BLaER1 treated with 17β-estradiol and CSF1 and Interleukin-3, amounts not matched to agents 10 nM and 100 nM (cell line): ENCODE measurements at regions not wholly inside any gene's neighbourhood (a gene's known extent, or its start where the extent isn't known, plus 50 kb on each side); places are given as distances from the start of the nearest gene placed in this dataset.

Experiments used
- H3K27ac ChIP-seq, 11 experiments: shearing (Covaris generic); formaldehyde crosslinking; 2 replicates each; pipeline ENCODE4 v1.8.1; 2022
- H3K27me3 ChIP-seq, 11 experiments: shearing (Covaris generic); formaldehyde crosslinking; 2 replicates each; pipeline ENCODE4 v1.8.1; 2022
- H3K36me3 ChIP-seq, 11 experiments: shearing (Covaris generic); formaldehyde crosslinking; 2 replicates each; pipeline ENCODE4 v1.8.1; 2022
- H3K4me1 ChIP-seq, 10 experiments: shearing (Covaris generic); formaldehyde crosslinking; 2 replicates each; pipeline ENCODE4 v1.8.1; 2022
- H3K4me2 ChIP-seq, 11 experiments: shearing (Covaris generic); formaldehyde crosslinking; 2 replicates each; pipeline ENCODE4 v1.8.1; 2022
- H3K4me3 ChIP-seq, 10 experiments: shearing (Covaris generic); formaldehyde crosslinking; 2 replicates each; pipeline ENCODE4 v1.8.1; 2022
- H3K9ac ChIP-seq, 11 experiments: shearing (Covaris generic); formaldehyde crosslinking; 2 replicates each; pipeline ENCODE4 v1.8.1; 2022
- H3K9me3 ChIP-seq, 11 experiments: shearing (Covaris generic); formaldehyde crosslinking; replicated peaks in 1 of 11; 2 replicates each; pipeline ENCODE4 v1.8.1; 2022
- H4K20me1 ChIP-seq, 11 experiments: shearing (Covaris generic); formaldehyde crosslinking; 2 replicates each; pipeline ENCODE4 v1.8.1; 2022
- Cebpa-rat ChIP-seq, 11 experiments: shearing (Covaris generic); IDR thresholded peaks; 2 replicates each; pipeline ENCODE4 v1.8.1; 2022

DNA sequence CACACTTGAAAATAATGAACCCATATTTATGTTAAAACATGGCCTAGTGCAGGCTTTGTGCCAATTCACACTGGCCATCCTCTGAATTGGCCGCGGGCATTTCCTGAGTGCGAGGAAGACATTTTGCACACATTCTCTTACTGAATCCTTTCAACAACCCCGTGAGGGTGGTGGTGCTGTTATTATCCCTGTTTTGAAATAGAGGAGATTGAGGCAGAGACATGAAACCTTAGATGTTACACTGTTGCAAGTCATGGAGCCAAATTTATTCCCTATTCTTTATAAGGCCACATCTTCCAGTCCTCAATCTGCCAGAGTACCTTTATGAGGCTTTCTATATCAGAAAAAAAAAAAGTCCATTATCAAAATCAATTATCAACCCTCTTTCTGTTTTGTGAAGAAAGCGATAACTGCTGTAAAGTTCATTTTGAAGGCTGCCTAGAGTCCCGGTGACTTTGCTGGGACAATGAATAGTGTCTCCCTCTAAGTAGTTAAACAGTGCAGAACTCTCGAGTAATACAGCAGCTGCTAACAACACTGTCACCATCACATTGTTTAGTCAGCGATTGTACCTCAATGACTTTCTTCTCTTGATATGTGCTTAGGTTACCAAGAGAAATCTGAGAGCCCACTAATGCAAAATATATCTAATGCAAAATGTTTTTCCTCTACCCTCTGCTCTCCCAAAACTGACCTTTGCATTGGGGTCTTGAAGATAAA, 242.3 kb upstream of the PPARGC1A start:
- TF ChIP-seq Cebpa-rat (IDR thresholded peaks at IDR 0.05): no peak
- Histone ChIP-seq H3K27me3 (no peaks in the 10 kb centered on the region), H3K4me3 (no peak overlapping the region), H3K36me3 (no peaks in the 10 kb centered on the region), H3K4me1 (peaks cover 8 to 14% (median 12%) of the 10 kb centered on the region in 10 experiments), H3K4me2 (no peak overlapping the region), H3K9me3 (no peaks in the 10 kb centered on the region), H3K27ac (no peak overlapping the region), H4K20me1 (no peaks in the 10 kb centered on the region), H3K9ac (no peak overlapping the region)

DNA sequence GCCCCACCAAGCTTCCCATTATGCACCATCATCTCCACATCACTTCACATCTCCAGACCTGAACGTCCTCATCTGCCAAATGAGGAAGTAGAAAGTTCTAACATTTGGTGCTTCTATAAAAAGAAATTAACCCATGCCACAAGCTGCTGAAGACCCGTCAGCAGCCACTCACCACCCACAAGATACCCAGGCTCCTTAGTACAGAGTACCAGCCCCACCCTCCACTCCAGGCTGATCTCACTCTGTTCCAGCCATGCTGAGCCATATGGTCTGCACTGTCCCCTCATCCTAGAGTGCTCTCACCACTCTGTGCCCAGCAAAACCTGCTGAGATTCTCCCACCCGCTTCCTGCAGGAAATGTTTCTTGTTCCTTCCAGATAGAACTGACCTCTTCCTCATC, 240.8 kb upstream of the PPARGC1A start:
- peak overlapping the region; percentile 19 to 69 (median 46); a peak in 21 of 22 replicates for H3K4me2 ChIP-seq
- peaks cover 8 to 14% (median 12%) of the 10 kb centered on the region in 10 experiments for H3K4me1 ChIP-seq
- TF ChIP-seq Cebpa-rat (IDR thresholded peaks at IDR 0.05): no peak
- no peak overlapping the region for H3K9ac ChIP-seq
- no peak overlapping the region for H3K4me3 ChIP-seq
- no peaks in the 10 kb centered on the region for H3K9me3 ChIP-seq
- H4K20me1 ChIP-seq: no peaks in the 10 kb centered on the region
- no peaks in the 10 kb centered on the region for H3K27me3 ChIP-seq
- H3K36me3 ChIP-seq: no peaks in the 10 kb centered on the region
- H3K27ac ChIP-seq: peak overlapping the region in 2 of 11 experiments; percentile 12 to 30; a peak in 1 of 22 replicates

DNA sequence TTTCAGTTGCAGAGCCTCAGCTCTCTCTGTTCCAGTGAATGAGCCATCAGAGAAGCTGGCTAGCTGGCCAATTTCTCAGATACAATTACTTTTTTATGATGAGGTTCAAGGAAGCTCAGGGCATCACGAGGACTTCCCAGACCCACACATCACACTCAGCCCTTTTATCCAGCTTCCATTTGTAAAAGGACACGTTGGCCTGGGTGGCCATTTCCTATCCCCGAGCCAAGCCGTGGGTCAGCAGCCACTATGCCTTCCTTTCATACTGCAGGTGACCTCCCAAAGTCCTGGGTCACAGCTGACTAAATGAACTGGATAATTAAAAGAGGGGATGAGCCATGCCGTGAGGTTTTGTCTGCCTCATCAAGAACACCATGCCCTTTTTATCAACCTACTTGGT, 236.9 kb upstream of the PPARGC1A start:
- Histone ChIP-seq H3K27ac (no peak overlapping the region), H3K9me3 (no peaks in the 10 kb centered on the region), H3K27me3 (no peaks in the 10 kb centered on the region), H3K4me2 (no peak overlapping the region), H3K4me3 (no peak overlapping the region), H3K36me3 (no peaks in the 10 kb centered on the region), H3K9ac (no peak overlapping the region), H4K20me1 (no peaks in the 10 kb centered on the region), H3K4me1 (peaks cover 8 to 16% (median 13%) of the 10 kb centered on the region in 10 experiments)
- TF ChIP-seq Cebpa-rat (IDR thresholded peaks at IDR 0.05): no peak

DNA sequence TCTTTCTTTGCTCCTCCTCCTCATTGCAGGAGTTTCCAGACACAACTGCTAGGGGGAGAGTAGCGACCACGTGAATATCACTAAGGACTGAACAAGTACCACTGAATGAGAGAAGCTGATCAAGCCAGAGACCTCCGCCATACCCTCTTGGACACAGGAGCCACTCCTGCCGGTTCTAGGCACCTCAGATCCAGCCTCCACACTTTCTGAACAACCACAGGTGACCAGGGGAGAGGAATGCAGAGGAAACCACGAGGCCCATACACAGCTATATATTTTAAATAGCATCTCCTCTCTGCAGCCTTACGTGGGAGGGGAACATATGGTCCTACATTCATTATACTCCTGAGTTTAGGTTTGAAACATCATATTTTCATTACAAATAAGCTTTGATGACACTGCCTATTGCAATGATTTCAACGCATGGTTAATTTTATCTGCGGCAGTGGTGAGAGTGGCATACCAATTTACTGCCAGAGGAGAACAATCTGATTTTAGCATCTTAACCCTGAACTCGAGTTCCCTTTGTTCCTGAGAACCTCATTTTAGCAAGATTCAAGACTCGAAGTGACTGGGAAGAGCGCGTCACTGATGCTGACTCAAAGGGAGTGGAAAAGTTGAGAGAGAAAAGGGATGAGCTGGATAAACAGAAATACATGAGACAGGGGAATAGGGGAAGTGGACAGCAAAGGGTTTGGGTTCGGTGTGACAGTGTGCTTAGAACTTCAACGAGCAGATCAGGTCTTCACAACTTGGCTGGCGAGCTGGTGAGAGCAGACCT, 231.7 kb upstream of the PPARGC1A start:
- no peaks in the 10 kb centered on the region for H3K9me3 ChIP-seq
- H4K20me1 ChIP-seq: no peaks in the 10 kb centered on the region
- no peak overlapping the region for H3K27ac ChIP-seq
- peaks cover 0 to 34% (median 18%) of the 10 kb centered on the region in 10 experiments; a peak in 13 of 20 replicates for H3K4me1 ChIP-seq
- no peak for TF ChIP-seq Cebpa-rat (IDR thresholded peaks at IDR 0.05)
- 0 out of 22 replicates have a peak overlapping the region, but pooled peaks of 1 of the 11 experiments have one; percentile 1 for H3K4me2 ChIP-seq
- H3K4me3 ChIP-seq: no peak overlapping the region
- H3K27me3 ChIP-seq: no peaks in the 10 kb centered on the region
- no peaks in the 10 kb centered on the region for H3K36me3 ChIP-seq
- H3K9ac ChIP-seq: no peak overlapping the region

DNA sequence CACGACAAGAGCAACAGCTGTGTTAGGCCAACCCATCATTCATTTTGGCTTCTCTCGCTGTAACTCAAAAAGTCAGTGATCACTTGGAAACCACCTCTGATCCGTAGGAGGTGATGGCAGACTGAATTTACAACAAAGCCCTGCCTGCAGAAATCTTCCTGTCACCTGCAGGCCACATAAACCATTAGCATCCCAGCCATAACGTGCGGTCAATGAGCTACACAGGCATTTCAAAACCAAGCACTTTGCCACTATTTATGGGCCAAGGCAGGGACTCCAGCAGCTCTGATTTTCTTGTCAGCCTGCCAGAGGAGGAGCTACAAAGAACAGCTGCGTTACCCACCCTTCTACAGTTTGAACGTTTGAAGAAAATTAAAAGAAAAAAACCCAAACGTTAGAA, 228.1 kb upstream of the PPARGC1A start:
- Histone ChIP-seq H3K9ac (no peak overlapping the region; a peak in 1 of 22 replicates), H3K27me3 (no peaks in the 10 kb centered on the region), H3K27ac (no peak overlapping the region), H3K36me3 (no peaks in the 10 kb centered on the region), H3K4me2 (peak overlapping the region in 8 of 11 experiments; percentile 31 to 74 (median 53); a peak in 15 of 22 replicates), H4K20me1 (no peaks in the 10 kb centered on the region), H3K4me1 (peaks cover 0 to 34% (median 18%) of the 10 kb centered on the region in 10 experiments; a peak in 13 of 20 replicates), H3K4me3 (no peak overlapping the region; a peak in 1 of 20 replicates), H3K9me3 (peaks cover 0 to 7% (median 0%) of the 10 kb centered on the region in 11 experiments; a peak in 2 of 22 replicates)
- no peak for TF ChIP-seq Cebpa-rat (IDR thresholded peaks at IDR 0.05)

DNA sequence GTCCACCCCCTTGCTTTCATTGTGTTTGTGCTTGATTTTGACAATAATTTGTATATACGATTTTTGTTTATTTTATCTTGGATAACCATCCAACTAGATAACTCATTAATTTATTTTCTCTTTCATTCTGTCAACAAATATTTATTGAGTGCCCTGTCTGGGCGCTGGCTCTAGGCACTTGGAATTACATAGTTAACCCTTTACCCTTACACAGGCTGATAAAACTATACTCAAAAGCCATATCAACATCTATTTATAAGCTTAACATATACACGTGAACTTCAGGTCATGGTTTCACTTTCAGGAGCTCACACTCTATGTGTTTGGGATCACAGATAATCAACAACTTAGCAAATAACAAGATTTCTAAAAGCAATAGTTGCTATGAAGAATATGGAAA, 226.3 kb upstream of the PPARGC1A start:
- H3K27me3 ChIP-seq: no peaks in the 10 kb centered on the region
- no peak overlapping the region for H3K4me3 ChIP-seq
- no peak overlapping the region for H3K4me2 ChIP-seq
- no peaks in the 10 kb centered on the region for H4K20me1 ChIP-seq
- no peak overlapping the region for H3K27ac ChIP-seq
- H3K9me3 ChIP-seq: peaks cover 0 to 7% (median 0%) of the 10 kb centered on the region in 11 experiments; a peak in 2 of 22 replicates
- H3K36me3 ChIP-seq: no peaks in the 10 kb centered on the region
- no peak for TF ChIP-seq Cebpa-rat (IDR thresholded peaks at IDR 0.05)
- no peak overlapping the region for H3K9ac ChIP-seq
- peaks cover 0 to 30% (median 18%) of the 10 kb centered on the region in 10 experiments; a peak in 13 of 20 replicates for H3K4me1 ChIP-seq

DNA sequence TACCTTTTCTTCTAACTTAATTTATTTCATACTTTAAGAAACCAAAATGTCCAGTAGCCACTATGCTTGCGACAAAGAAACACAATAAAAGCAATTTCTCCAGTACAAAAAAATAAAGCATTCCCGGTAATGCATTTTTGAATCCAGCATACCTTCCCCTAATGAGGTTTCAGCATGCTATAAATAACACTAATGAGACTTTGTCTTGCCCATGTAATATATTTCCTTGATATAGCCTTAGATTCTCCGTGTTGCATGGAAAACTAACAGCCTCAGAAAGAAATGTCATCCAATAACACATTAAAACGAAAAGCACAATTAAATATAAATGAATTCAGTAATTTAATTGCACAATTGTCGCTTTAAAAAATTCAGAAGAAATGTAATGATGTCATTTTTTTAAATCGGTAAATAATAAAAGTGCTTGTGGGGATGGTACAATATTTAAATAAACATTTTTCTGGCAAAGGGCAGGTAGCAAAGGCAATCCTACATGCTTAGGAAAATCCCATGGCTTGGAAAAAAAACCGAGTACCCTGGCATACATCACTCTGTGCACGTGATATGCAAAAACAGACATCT, 225.2 kb upstream of the PPARGC1A start:
- Histone ChIP-seq H3K36me3 (no peaks in the 10 kb centered on the region), H3K4me2 (no peak overlapping the region), H3K27ac (no peak overlapping the region), H3K9me3 (peaks cover 0 to 7% (median 0%) of the 10 kb centered on the region in 11 experiments; a peak in 2 of 22 replicates), H3K9ac (no peak overlapping the region), H4K20me1 (no peaks in the 10 kb centered on the region), H3K4me3 (no peak overlapping the region), H3K4me1 (peaks cover 0 to 35% (median 18%) of the 10 kb centered on the region in 10 experiments; a peak in 13 of 20 replicates), H3K27me3 (no peaks in the 10 kb centered on the region)
- TF ChIP-seq Cebpa-rat (IDR thresholded peaks at IDR 0.05): no peak

DNA sequence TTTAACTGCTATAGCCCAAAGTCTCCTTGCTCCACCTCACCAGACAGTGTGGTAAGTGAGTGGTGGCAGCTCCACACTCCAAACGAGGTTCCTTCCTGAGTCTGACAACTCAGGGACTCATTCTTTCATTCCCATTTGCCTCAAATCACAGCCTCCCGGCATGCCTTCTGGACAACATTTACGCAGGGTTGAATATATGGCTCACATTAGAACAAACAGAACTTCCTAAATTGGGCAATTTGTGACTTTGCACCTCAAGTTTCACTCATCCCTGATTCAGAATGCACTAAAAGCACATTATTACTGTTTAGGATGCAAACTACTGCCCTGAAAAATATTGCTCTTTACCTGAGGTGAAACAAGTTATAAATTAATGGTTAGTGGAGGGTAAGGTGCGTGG, 224.6 kb upstream of the PPARGC1A start:
- Histone ChIP-seq H4K20me1 (no peaks in the 10 kb centered on the region), H3K9ac (no peak overlapping the region), H3K9me3 (peaks cover 0 to 7% (median 0%) of the 10 kb centered on the region in 11 experiments; a peak in 2 of 22 replicates), H3K27ac (no peak overlapping the region), H3K4me2 (no peak overlapping the region), H3K27me3 (no peaks in the 10 kb centered on the region), H3K4me3 (no peak overlapping the region), H3K4me1 (peaks cover 0 to 38% (median 18%) of the 10 kb centered on the region in 10 experiments; a peak in 13 of 20 replicates), H3K36me3 (no peaks in the 10 kb centered on the region)
- no peak for TF ChIP-seq Cebpa-rat (IDR thresholded peaks at IDR 0.05)

DNA sequence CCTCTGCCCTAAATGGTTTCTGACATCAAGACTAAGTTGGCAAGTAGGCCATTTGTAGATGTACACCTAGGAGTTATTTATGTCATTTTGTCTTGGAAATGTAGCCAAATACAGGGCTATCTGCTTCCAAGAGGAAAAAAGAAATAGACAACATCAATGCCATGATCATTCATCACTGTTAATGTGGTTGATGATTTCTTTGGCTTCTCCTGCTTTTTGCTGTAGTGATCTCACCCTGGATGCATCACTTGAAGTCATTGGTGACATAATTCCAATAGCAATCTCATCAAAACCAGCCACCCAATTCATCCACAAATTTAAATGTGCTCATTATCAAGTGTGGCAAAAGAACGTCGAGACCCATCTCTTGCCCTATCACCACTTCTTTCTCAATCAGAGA, 222.6 kb upstream of the PPARGC1A start:
- TF ChIP-seq Cebpa-rat (IDR thresholded peaks at IDR 0.05): no peak
- Histone ChIP-seq H3K36me3 (no peaks in the 10 kb centered on the region), H3K9me3 (peaks cover 0 to 7% (median 0%) of the 10 kb centered on the region in 11 experiments; a peak in 2 of 22 replicates), H3K4me3 (no peak overlapping the region), H4K20me1 (no peaks in the 10 kb centered on the region), H3K4me2 (no peak overlapping the region), H3K9ac (no peak overlapping the region), H3K27me3 (no peaks in the 10 kb centered on the region), H3K4me1 (peaks cover 0 to 18% (median under 1%) of the 10 kb centered on the region in 10 experiments; a peak in 7 of 20 replicates), H3K27ac (no peak overlapping the region)
